DND-41 (cell line): ENCODE measurements at regions not wholly inside any gene's neighbourhood (a gene's known extent, or its start where the extent isn't known, plus 50 kb on each side); places are given as distances from the start of the nearest gene placed in this dataset.

Source experiments
- ATAC-seq: fragments of 200-7000 bp; cut with Tn5 transposase; 3 replicates; pipeline ENCODE4 v1.9.1; 2021; ENCODE audit warnings: low read depth; ENCODE audit not compliant: insufficient read depth
- DNase-seq: peaks from one replicate; pipeline ENCODE4 v3.0.0-alpha.2; 2020
- H2AFZ ChIP-seq: 2 replicates; pipeline ENCODE4 v1.6.0; 2012; ENCODE audit warnings: low read depth, low read length
- H3K27ac ChIP-seq: 2 replicates; pipeline ENCODE4 v1.5.1; 2012; ENCODE audit warnings: low read length, inconsistent platforms
- H3K27me3 ChIP-seq: fragments of 200-600 bp; sonication (generic); 2 replicates; pipeline ENCODE4 v1.6.0; 2012; ENCODE audit warnings: low read length, mild to moderate bottlenecking, inconsistent platforms; ENCODE audit not compliant: insufficient read depth, poor library complexity
- H3K36me3 ChIP-seq: 2 replicates; pipeline ENCODE4 v1.5.1; 2012; ENCODE audit warnings: low read length, inconsistent platforms; ENCODE audit not compliant: insufficient read depth
- H3K4me1 ChIP-seq: 2 replicates; pipeline ENCODE4 v1.5.1; 2012; ENCODE audit warnings: mild to moderate bottlenecking, low read length; ENCODE audit not compliant: insufficient read depth
- H3K4me2 ChIP-seq: 2 replicates; pipeline ENCODE4 v1.6.0; 2012; ENCODE audit warnings: mild to moderate bottlenecking, moderate library complexity, low read length, inconsistent platforms; ENCODE audit not compliant: insufficient read depth
- H3K4me3 ChIP-seq, 2 experiments: fragments of 200-600 bp in 1 of 2; shearing (Covaris generic) in 1 of 2; 2 replicates each; pipeline ENCODE4 v1.5.1; 2012 to 2016; ENCODE audit warnings: inconsistent platforms in 2 of 2, low read length in 2 of 2, mild to moderate bottlenecking in 2 of 2, low read depth in 1 of 2, moderate library complexity in 1 of 2
- H3K79me2 ChIP-seq: 2 replicates; pipeline ENCODE4 v1.6.0; 2012; ENCODE audit warnings: low read length, inconsistent platforms; ENCODE audit not compliant: insufficient read depth
- H3K9ac ChIP-seq: 2 replicates; pipeline ENCODE4 v1.6.0; 2012; ENCODE audit warnings: low read depth, mild to moderate bottlenecking, inconsistent platforms, low read length, moderate library complexity
- H3K9me3 ChIP-seq: 2 replicates; pipeline ENCODE4 v1.5.1; 2012; ENCODE audit warnings: low read length, moderate library complexity, mild to moderate bottlenecking, inconsistent platforms; ENCODE audit not compliant: insufficient read depth, severe bottlenecking
- H4K20me1 ChIP-seq: 2 replicates; pipeline ENCODE4 v1.6.0; 2012; ENCODE audit warnings: low read length; ENCODE audit not compliant: insufficient read depth
- CTCF ChIP-seq: IDR thresholded peaks from 2 replicates; pipeline ENCODE4 v1.5.1; 2012; ENCODE audit warnings: borderline replicate concordance, low read length, moderate library complexity, mild to moderate bottlenecking; ENCODE audit not compliant: poor library complexity, severe bottlenecking; ENCODE audit errors: extremely low read depth
- EZH2 ChIP-seq: IDR thresholded peaks from 3 replicates; pipeline ENCODE4 v1.6.1; 2012; ENCODE audit warnings: borderline replicate concordance, low read depth, mild to moderate bottlenecking, moderate library complexity, low read length, inconsistent platforms; ENCODE audit not compliant: severe bottlenecking

DNA sequence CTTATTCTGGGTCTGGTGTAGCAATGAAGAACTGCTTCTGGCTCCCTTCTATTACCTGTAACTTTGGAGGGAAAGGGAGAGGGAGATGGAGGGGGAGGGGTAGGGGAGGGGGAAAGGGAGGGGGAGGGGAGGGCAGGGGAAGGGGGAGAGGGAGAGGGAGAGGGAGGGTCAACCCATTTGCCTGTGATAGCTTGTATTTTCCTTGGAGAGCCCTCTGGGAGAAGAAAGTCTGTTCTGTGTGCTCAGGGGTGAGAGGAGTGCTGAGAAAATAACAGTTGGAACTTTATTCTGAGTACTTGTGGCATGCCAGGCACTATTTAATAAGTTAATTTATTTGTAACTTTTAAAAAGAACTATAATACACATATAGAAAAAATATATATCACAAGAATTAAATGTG lies 70.7 kb upstream of the TSPAN2 start:
- Histone ChIP-seq H3K36me3 (no peaks in the 10 kb centered on the region), H3K27ac (no peak overlapping the region), H3K27me3 (no peaks in the 10 kb centered on the region), H4K20me1 (no peaks in the 10 kb centered on the region), H3K9me3 (no peaks in the 10 kb centered on the region), H3K4me1 (no peaks in the 10 kb centered on the region), H3K4me3 (no peak overlapping the region), H3K4me2 (no peak overlapping the region), H3K79me2 (no peaks in the 10 kb centered on the region), H3K9ac (no peak overlapping the region), H2AFZ (no peak overlapping the region)
- ATAC-seq = no peak
- no peak for DNase-seq
- TF ChIP-seq CTCF (no peak), EZH2 (no peak)

- Histone ChIP-seq H2AFZ (no peak overlapping the region), H3K9ac (no peak overlapping the region), H3K79me2 (no peaks in the 10 kb centered on the region), H3K36me3 (no peaks in the 10 kb centered on the region), H3K4me1 (no peaks in the 10 kb centered on the region), H3K4me2 (no peak overlapping the region), H3K4me3 (no peak overlapping the region), H3K27ac (no peak overlapping the region), H3K27me3 (no peaks in the 10 kb centered on the region), H3K9me3 (no peaks in the 10 kb centered on the region), H4K20me1 (no peaks in the 10 kb centered on the region)
- DNase-seq (no peak), ATAC-seq (no peak)
- TF ChIP-seq EZH2 = no peak
- no peak for TF ChIP-seq CTCF
Measured at GRCh38 chr1:115158181-115158580, 68.9 kb upstream of the TSPAN2 start.

- TF ChIP-seq CTCF (no peak), EZH2 (no peak)
- H3K27me3 ChIP-seq = no peaks in the 10 kb centered on the region
- no peaks in the 10 kb centered on the region for H4K20me1 ChIP-seq
- H3K79me2 ChIP-seq = no peaks in the 10 kb centered on the region
- H3K9ac ChIP-seq = no peak overlapping the region
- no peak overlapping the region for H3K4me3 ChIP-seq
- no peaks in the 10 kb centered on the region for H3K9me3 ChIP-seq
- H3K4me2 ChIP-seq = no peak overlapping the region
- H3K36me3 ChIP-seq = no peaks in the 10 kb centered on the region
- H2AFZ ChIP-seq = no peak overlapping the region
- no peak for DNase-seq
- no peaks in the 10 kb centered on the region for H3K4me1 ChIP-seq
- ATAC-seq = no peak
- H3K27ac ChIP-seq = no peak overlapping the region
Measured at GRCh38 chr1:115156826-115157468, 67.6 kb upstream of the TSPAN2 start.
